Fibroblast of villous mesenchyme (primary cell): ENCODE measurements at regions not wholly inside any gene's neighbourhood (a gene's known extent, or its start where the extent isn't known, plus 50 kb on each side); places are given as distances from the start of the nearest gene placed in this dataset.
A peak's percentile ranks its signal among the peaks of the same experiment; 100 is the strongest.

ENCODE experiments used
- DNase-seq: peaks from one replicate; pipeline ENCODE4 v3.0.0-alpha.2; 2010; ENCODE audit warnings: low read depth
- H3K4me3 ChIP-seq: 2 replicates; pipeline ENCODE4 v1.5.1; 2011; ENCODE audit warnings: low read depth, mild to moderate bottlenecking, low read length
- TF ChIP-seq, protein P1 (sequence below): IDR thresholded peaks from 2 replicates; pipeline ENCODE4 v1.5.1; 2012; ENCODE audit warnings: low read depth, mild to moderate bottlenecking, low read length; ENCODE audit not compliant: insufficient read depth

DNA sequence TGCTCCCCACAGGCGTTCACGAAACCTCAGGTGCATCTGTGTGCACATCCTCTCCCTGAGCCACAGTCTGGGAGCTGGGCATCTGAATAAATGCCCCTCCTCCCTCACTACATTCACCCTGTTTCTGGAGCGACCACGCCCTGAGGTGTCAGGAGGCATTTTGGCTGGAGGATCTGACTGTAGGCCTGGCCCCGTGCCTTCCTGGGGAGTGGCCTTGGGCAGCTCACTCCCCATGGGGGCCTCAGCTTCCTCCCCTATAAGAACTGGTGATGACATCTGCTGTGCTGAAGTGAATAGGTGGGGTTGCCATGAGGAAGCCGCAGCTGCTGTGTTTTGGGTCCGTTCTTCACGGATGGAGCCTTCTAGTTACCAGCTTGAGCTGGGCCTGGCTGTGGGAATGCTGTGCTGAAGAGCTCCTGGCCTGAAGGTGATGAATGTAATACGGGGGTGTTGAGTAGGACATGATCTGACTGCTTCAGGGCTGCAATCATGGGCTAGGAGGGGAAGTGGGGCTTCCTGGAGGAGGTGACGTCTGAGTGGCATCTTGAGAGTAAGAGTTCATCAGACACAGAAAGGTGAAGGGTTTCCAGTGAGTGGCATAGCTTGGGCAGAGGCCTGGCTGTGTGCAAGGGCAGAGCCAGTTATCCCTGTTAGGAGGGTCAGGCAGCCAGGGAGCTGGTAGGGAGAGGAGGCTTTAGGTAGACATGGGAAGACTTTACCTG, 58.2 kb downstream of the GLI2 start:
- peak; percentile 27 for DNase-seq
- TF ChIP-seq, protein P1, sequence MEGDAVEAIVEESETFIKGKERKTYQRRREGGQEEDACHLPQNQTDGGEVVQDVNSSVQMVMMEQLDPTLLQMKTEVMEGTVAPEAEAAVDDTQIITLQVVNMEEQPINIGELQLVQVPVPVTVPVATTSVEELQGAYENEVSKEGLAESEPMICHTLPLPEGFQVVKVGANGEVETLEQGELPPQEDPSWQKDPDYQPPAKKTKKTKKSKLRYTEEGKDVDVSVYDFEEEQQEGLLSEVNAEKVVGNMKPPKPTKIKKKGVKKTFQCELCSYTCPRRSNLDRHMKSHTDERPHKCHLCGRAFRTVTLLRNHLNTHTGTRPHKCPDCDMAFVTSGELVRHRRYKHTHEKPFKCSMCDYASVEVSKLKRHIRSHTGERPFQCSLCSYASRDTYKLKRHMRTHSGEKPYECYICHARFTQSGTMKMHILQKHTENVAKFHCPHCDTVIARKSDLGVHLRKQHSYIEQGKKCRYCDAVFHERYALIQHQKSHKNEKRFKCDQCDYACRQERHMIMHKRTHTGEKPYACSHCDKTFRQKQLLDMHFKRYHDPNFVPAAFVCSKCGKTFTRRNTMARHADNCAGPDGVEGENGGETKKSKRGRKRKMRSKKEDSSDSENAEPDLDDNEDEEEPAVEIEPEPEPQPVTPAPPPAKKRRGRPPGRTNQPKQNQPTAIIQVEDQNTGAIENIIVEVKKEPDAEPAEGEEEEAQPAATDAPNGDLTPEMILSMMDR: no peak
- H3K4me3 ChIP-seq: no peak overlapping the region

DNA sequence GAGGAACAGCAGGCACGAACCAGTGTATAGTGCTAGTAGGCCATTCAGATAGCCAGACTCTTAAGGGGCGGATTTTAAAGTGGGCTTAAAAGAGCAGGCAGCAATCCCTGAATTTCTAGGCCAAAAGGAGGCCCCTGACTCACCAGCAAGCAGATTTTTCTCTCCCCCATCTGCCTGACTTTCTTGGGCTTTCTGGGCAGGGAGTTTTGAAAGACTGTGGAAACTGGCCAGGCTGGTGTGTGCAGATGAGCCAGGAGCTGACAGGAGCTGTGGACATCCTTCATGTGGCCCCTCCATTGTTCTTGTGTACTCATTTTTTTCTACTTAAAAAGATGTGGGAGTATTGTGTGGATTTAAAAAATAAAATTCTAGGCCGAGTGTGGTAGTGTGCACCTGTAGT, 59.0 kb downstream of the GLI2 start:
- H3K4me3 ChIP-seq: no peak overlapping the region
- DNase-seq: peak; percentile 34
- TF ChIP-seq, protein P1: no peak

DNA sequence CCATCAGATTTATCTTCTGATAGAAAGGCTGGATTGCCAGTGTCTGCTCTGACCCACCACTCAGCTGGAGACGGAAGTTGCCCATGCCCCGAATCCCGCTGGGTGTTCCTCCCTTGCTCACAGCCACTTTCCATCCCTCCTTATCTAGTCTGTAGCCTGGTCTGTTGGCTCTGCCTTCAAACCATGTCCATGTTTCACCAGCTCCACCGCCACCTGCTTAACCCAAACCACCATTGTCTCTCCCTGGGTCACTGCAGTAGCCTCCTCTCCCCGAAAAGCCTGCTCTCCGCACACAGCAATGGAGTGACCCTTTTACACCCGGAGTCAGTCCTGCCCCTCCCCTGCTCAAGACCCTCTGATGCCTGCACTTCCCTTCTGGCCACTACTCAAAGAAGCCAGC, 60.4 kb downstream of the GLI2 start:
- TF ChIP-seq, protein P1: no peak
- no peak for DNase-seq
- no peak overlapping the region for H3K4me3 ChIP-seq

DNA sequence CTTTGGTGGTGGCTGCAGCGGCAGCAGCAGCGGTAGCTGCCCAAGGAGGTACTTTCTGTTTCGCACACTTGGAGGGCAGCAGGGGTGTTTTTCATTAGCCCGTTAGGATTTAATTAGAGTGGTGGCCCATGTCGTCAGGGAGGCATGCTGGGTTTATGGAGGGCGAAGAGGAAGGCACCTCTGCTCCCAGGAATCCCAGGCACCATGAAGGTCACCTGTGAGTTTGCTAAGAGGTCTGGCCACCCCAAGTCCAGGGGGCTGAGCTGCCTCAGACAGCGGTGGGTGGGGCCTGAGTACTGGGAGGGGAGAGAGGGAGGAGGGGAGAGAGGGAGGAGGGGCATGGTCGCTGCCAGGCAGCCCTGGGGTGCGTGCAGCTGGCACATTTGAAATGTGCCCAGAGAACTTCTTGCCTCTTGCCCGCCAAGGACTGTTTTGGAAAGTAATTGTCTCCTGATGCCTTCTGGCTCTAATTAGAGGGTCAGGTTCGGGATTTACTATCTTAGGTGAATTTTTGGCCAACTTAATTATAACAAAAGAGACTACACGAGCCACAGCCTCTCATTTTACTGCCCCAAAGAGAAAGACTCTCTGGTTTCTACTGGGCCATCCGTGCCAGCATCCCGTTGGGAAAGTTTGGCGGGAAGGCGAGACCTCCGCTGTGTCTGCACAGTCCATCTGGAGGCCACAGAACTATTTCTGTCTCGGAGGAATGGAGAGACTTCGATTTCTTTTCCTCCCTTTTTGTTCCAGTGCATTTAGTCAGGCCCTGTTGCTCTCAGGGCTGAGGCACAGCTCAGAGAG, 62.0 kb downstream of the GLI2 start:
- no peak for DNase-seq
- TF ChIP-seq, protein P1: no peak
- no peak overlapping the region for H3K4me3 ChIP-seq

DNA sequence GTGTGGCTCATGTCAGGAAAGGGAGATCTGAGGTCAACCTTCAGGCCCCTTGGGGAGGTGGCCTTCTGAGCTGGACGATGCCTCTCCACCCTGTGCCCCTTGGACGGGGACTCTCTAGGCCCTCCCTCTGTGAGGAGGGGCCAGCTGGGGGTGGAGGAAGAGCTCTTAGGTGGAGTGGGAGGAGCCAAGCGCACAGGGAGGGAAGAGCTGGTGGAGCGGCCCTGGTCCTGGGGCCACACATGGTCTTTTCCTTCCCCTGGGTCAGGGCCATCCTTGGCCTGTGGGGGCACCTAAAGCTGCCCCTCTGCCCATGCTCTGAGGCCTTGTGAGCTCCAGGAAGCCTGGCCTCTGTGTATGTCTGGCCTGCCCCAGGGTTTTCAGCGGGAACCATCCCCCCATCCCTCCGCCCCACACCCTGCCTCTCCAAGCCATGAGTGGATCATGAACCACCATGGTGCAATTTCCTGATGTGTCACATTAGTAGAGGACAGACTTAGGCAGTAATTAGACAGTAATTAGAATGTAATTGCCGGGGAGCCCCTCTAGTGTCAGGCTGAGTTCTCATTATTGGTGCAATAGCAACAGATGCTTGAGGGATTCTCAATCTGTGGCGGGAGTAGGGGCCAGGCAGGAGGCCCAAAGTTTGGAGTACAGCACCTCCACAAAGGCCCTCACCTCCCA, 63.0 kb downstream of the GLI2 start:
- TF ChIP-seq, protein P1: no peak
- no peak overlapping the region for H3K4me3 ChIP-seq
- DNase-seq: no peak

DNA sequence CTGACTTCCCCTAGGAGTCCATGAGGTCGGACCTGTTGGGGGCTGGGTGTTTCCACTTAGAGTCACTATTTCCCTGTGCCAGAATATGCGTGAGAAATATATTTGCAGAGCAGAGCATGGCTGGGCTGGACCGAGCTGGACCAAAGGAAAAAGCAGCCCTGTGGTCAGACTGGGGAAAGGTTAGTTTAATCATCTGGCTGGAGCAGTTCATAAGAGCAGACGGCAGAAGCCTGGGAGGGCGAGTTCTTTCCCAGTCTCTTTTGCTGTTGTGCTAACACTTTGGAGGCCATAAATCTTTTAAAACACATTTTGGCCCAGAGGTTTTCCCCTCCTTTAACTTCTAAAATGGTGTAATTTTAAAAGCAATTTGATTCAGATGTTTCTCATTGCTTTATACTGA, 66.5 kb downstream of the GLI2 start:
- TF ChIP-seq, protein P1: no peak
- no peak overlapping the region for H3K4me3 ChIP-seq

More for the DNA sequence above, 66.5 kb downstream of the GLI2 start:
- DNase-seq: peak; percentile 42
